H1 (cell line): ENCODE measurements at regions not wholly inside any gene's neighbourhood (a gene's known extent, or its start where the extent isn't known, plus 50 kb on each side); places are given as distances from the start of the nearest gene placed in this dataset.

Source experiments
- CTCF ChIA-PET: fragments of 300-600 bp; sonication (Branson Sonifier 250); formaldehyde crosslinking; loops from one replicate; lab custom pipeline; 2021; ENCODE audit not compliant: partially characterized antibody; lab: Charles Lee
- POLR2A ChIA-PET: fragments of 300-600 bp; sonication (Branson Sonifier 250); formaldehyde crosslinking; loops from one replicate; lab custom pipeline; 2021; ENCODE audit warnings: inconsistent platforms; ENCODE audit not compliant: partially characterized antibody; lab: Charles Lee
- DNase-seq, 2 experiments: peaks; one replicate each; pipeline versions ENCODE4 v3.0.0 to v3.0.0-alpha.2; 2010 to 2022; ENCODE audit warnings: low spot score in 2 of 2, low read depth in 1 of 2, mixed read lengths in 1 of 2
- FAIRE-seq: peaks from 2 replicates; lab custom pipeline; 2011; peaks lifted over from hg19 to GRCh38; lab: Jason Lieb, UNC
- H2AFZ ChIP-seq: 2 replicates; pipeline ENCODE4 v1.8.1; 2012; ENCODE audit warnings: low read length, inconsistent platforms
- H2AK5ac ChIP-seq: 2 replicates; pipeline ENCODE4 v1.6.1; 2013; ENCODE audit warnings: low read depth, low read length
- H2BK120ac ChIP-seq: replicated peaks from 2 replicates; pipeline ENCODE3; 2013; ENCODE audit warnings: low read depth, low read length, inconsistent platforms
- H2BK12ac ChIP-seq: 2 replicates; pipeline ENCODE4 v1.6.1; 2013; ENCODE audit warnings: low read depth, low read length
- H2BK15ac ChIP-seq: 2 replicates; pipeline ENCODE4 v1.6.1; 2013; ENCODE audit warnings: low read length
- H2BK20ac ChIP-seq: 2 replicates; pipeline ENCODE4 v1.6.1; 2013; ENCODE audit warnings: low read length
- H2BK5ac ChIP-seq: 2 replicates; pipeline ENCODE4 v1.6.1; 2013; ENCODE audit warnings: low read depth, low read length
- H3K14ac ChIP-seq: 2 replicates; pipeline ENCODE4 v1.6.1; 2013; ENCODE audit warnings: inconsistent platforms; ENCODE audit not compliant: insufficient read length
- H3K18ac ChIP-seq: 2 replicates; pipeline ENCODE4 v1.6.1; 2013; ENCODE audit warnings: low read length; ENCODE audit errors: extremely low read depth
- H3K23ac ChIP-seq: 2 replicates; pipeline ENCODE4 v1.6.1; 2013; ENCODE audit warnings: inconsistent platforms; ENCODE audit not compliant: insufficient read length
- H3K23me2 ChIP-seq: 2 replicates; pipeline ENCODE4 v1.6.1; 2013; ENCODE audit warnings: low read depth, low read length
- H3K27ac ChIP-seq: 2 replicates; pipeline ENCODE4 v1.6.1; 2011; ENCODE audit warnings: low read depth, low read length, inconsistent platforms
- H3K27me3 ChIP-seq, 4 experiments: replicated peaks in 1 of 4; 1 replicate in 1 of 4; 2 replicates in 3 of 4; pipeline versions ENCODE4 v1.6.1 to v1.8.1; 2011 to 2013; ENCODE audit warnings: low read length in 3 of 4, mild to moderate bottlenecking in 3 of 4, inconsistent platforms in 2 of 4, mixed read lengths in 2 of 4, moderate library complexity in 1 of 4; ENCODE audit not compliant: control insufficient read depth in 3 of 4, insufficient read depth in 3 of 4; ENCODE audit errors: extremely low read depth in 1 of 4
- H3K36me3 ChIP-seq, 4 experiments: 2 replicates each; pipeline versions ENCODE4 v1.6.1 to v1.8.1; 2011 to 2013; ENCODE audit warnings: mild to moderate bottlenecking in 4 of 4, low read length in 3 of 4, moderate library complexity in 2 of 4, control low read depth in 1 of 4, inconsistent platforms in 1 of 4; ENCODE audit not compliant: insufficient read depth in 4 of 4, control insufficient read depth in 2 of 4
- H3K4ac ChIP-seq: replicated peaks from 2 replicates; pipeline ENCODE3; 2013; ENCODE audit warnings: low read length, low read depth, mixed read lengths, inconsistent platforms; ENCODE audit not compliant: insufficient read length
- H3K4me1 ChIP-seq, 4 experiments: replicated peaks in 1 of 4; 1 replicate in 1 of 4; 2 replicates in 3 of 4; pipeline versions ENCODE4 v1.6.1 to v1.8.1; 2011 to 2013; ENCODE audit warnings: low read length in 3 of 4, inconsistent platforms in 2 of 4, mixed read lengths in 1 of 4; ENCODE audit not compliant: insufficient read depth in 4 of 4, control insufficient read depth in 3 of 4
- H3K4me2 ChIP-seq, 2 experiments: 2 replicates each; pipeline versions ENCODE4 v1.6.1 to v1.8.1; 2011 to 2013; ENCODE audit warnings: low read depth in 2 of 2, low read length in 2 of 2, control low read depth in 1 of 2, inconsistent platforms in 1 of 2, mild to moderate bottlenecking in 1 of 2; ENCODE audit not compliant: insufficient read depth in 1 of 2
- H3K4me3 ChIP-seq, 4 experiments: fragments of 200-600, 300-600 bp in 1 of 4; sonication (generic), shearing (Covaris generic), sonication (Bioruptor Twin) in 1 of 4; 2 replicates each; pipeline versions ENCODE4 v1.5.1 to v1.8.1; 2011 to 2016; ENCODE audit warnings: low read length in 4 of 4, low read depth in 3 of 4, control low read depth in 2 of 4, inconsistent platforms in 2 of 4, mild to moderate bottlenecking in 2 of 4, mixed read lengths in 1 of 4, moderate library complexity in 1 of 4; ENCODE audit not compliant: insufficient read depth in 2 of 4; ENCODE audit errors: extremely low read depth in 1 of 4
- H3K56ac ChIP-seq: replicated peaks from 2 replicates; pipeline ENCODE3; 2013; ENCODE audit warnings: low read depth, mild to moderate bottlenecking, mixed read lengths, low read length, inconsistent platforms; ENCODE audit not compliant: insufficient read length
- H3K79me1 ChIP-seq: 2 replicates; pipeline ENCODE4 v1.6.1; 2013; ENCODE audit warnings: low read depth, low read length, control low read depth
- H3K79me2 ChIP-seq, 2 experiments: 2 replicates each; pipeline versions ENCODE4 v1.6.1 to v1.8.1; 2012 to 2013; ENCODE audit warnings: low read length in 2 of 2, mild to moderate bottlenecking in 2 of 2, inconsistent platforms in 1 of 2; ENCODE audit not compliant: insufficient read depth in 2 of 2, control insufficient read depth in 1 of 2
- H3K9ac ChIP-seq, 4 experiments: replicated peaks in 1 of 4; 1 replicate in 1 of 4; 2 replicates in 3 of 4; pipeline versions ENCODE4 v1.6.1 to v1.8.1; 2011 to 2013; ENCODE audit warnings: low read depth in 3 of 4, low read length in 3 of 4, control low read depth in 2 of 4, mild to moderate bottlenecking in 2 of 4, moderate library complexity in 2 of 4, inconsistent platforms in 1 of 4; ENCODE audit errors: extremely low read depth in 1 of 4
- H3K9me3 ChIP-seq, 2 experiments: 2 replicates each; pipeline versions ENCODE4 v1.6.1 to v1.8.1; 2012 to 2013; ENCODE audit warnings: mild to moderate bottlenecking in 2 of 2, moderate library complexity in 2 of 2, control low read depth in 1 of 2, inconsistent platforms in 1 of 2, low read depth in 1 of 2, low read length in 1 of 2, mixed read lengths in 1 of 2; ENCODE audit not compliant: insufficient read depth in 2 of 2
- H4K20me1 ChIP-seq, 2 experiments: replicated peaks in 1 of 2; 2 replicates each; pipeline versions ENCODE3 to v1.8.1; 2011 to 2013; ENCODE audit warnings: inconsistent platforms in 2 of 2, low read length in 2 of 2, mild to moderate bottlenecking in 1 of 2; ENCODE audit not compliant: insufficient read depth in 2 of 2, control insufficient read depth in 1 of 2
- H4K5ac ChIP-seq: 2 replicates; pipeline ENCODE4 v1.6.1; 2013; ENCODE audit warnings: low read length, low read depth, mixed read lengths, inconsistent platforms; ENCODE audit not compliant: insufficient read length
- H4K8ac ChIP-seq: 2 replicates; pipeline ENCODE4 v1.8.0; 2013; ENCODE audit warnings: mild to moderate bottlenecking, moderate library complexity, low read length, inconsistent platforms; ENCODE audit not compliant: insufficient read depth; ENCODE audit errors: extremely low read depth
- H4K91ac ChIP-seq: replicated peaks from 2 replicates; pipeline ENCODE3; 2013; ENCODE audit warnings: low read length, mixed read lengths, inconsistent platforms; ENCODE audit not compliant: insufficient read length
- EGR1 ChIP-seq: IDR thresholded peaks from 2 replicates; pipeline ENCODE4 v1.6.1; 2011; ENCODE audit warnings: low read depth, low read length, borderline replicate concordance
- HDAC2 ChIP-seq, 2 experiments: fragments of 300-600 bp in 1 of 2; sonication (generic) in 1 of 2; IDR thresholded peaks; 2 replicates each; pipeline ENCODE4 v1.6.1; 2011 to 2012; ENCODE audit warnings: low read depth in 2 of 2, low read length in 2 of 2, mild to moderate bottlenecking in 2 of 2, moderate library complexity in 2 of 2, borderline replicate concordance in 1 of 2, inconsistent platforms in 1 of 2
- SRF ChIP-seq: IDR thresholded peaks from 2 replicates; pipeline ENCODE4 v1.6.1; 2011; ENCODE audit warnings: mild to moderate bottlenecking, low read depth, low read length, moderate library complexity
- WGBS, 2 experiments: shearing (Covaris generic) in 1 of 2; methylation state at CpG; one replicate each; pipeline versions ENCODE4 v1.1.6 to v1.1.7; 2013 to 2015; ENCODE audit warnings: low lambda C conversion rate in 2 of 2, mixed read lengths in 2 of 2, inconsistent platforms in 1 of 2, low coverage in 1 of 2, missing lambda C conversion rate in 1 of 2; ENCODE audit not compliant: insufficient replicate concordance in 2 of 2, insufficient coverage in 1 of 2, insufficient read length in 1 of 2; ENCODE audit errors: extremely low coverage in 1 of 2, missing lambda C conversion rate in 1 of 2; 5-methylcytosine and 5-hydroxymethylcytosine counted together

- no peak overlapping the region for H4K91ac ChIP-seq
- H3K18ac ChIP-seq = no peak overlapping the region
- ChIA-PET POLR2A (interaction anchor here (2.0 kb wide), 1 partner anchor 168 kb away, joined by 5 read pairs; the partner anchor contains the start of gene CD24), CTCF (no interaction called here)
- no peak overlapping the region for H4K5ac ChIP-seq
- H3K79me1 ChIP-seq = no peaks in the 10 kb centered on the region
- no peak overlapping the region for H3K4ac ChIP-seq
- H3K9me3 ChIP-seq = peaks cover 37 to 42% of the 10 kb centered on the region in 2 experiments
- H2BK20ac ChIP-seq = no peak overlapping the region
- H2BK15ac ChIP-seq = no peak overlapping the region
- H2AFZ ChIP-seq = no peak overlapping the region
- H3K27me3 ChIP-seq = no peaks in the 10 kb centered on the region; a peak in 1 of 7 replicates
- H3K4me2 ChIP-seq = no peak overlapping the region
- 98% methylated on average over 14 of the region's 27 CpGs; no CpG with 5 or more reads in 1 of the 2 experiments for WGBS, 2 experiments
- H3K23me2 ChIP-seq = no peaks in the 10 kb centered on the region
- no peak overlapping the region for H2BK120ac ChIP-seq
- H2AK5ac ChIP-seq = no peak overlapping the region
- no peak overlapping the region for H3K9ac ChIP-seq
- H3K56ac ChIP-seq = no peak overlapping the region
- peaks cover 0 to 11% (median 0%) of the 10 kb centered on the region in 4 experiments; a peak in 2 of 8 replicates for H3K36me3 ChIP-seq
- no peak overlapping the region for H3K4me3 ChIP-seq
- no peak overlapping the region for H3K14ac ChIP-seq
- no peak overlapping the region; the same call in 1 of the 2 replicates for H4K8ac ChIP-seq
- no peak overlapping the region for H3K23ac ChIP-seq
- H2BK12ac ChIP-seq = no peak overlapping the region
- H3K79me2 ChIP-seq = no peaks in the 10 kb centered on the region
- H3K27ac ChIP-seq = no peak overlapping the region
- FAIRE-seq = no peak
- DNase-seq = no peak
- H3K4me1 ChIP-seq = peaks cover 5 to 15% (median 9%) of the 10 kb centered on the region in 4 experiments; a peak in 6 of 7 replicates
- H4K20me1 ChIP-seq = no peaks in the 10 kb centered on the region
- H2BK5ac ChIP-seq = peak overlapping the region; percentile 7; the same call in 1 of the 2 replicates
- no peak for TF ChIP-seq HDAC2 (IDR thresholded peaks at IDR 0.05; ENCODE audit: borderline replicate concordance in 1 of 2, low read depth in 2 of 2, low read length in 2 of 2)
- TF ChIP-seq SRF = no peak
- TF ChIP-seq EGR1 = no peak
Measured at GRCh38 chr6:106805771-106806170, 168.8 kb downstream of the CD24 start.
